ENCODE measurements at regions not wholly inside any gene's neighbourhood (a gene's known extent, or its start where the extent isn't known, plus 50 kb on each side); places are given as distances from the start of the nearest gene placed in this dataset.

DNA sequence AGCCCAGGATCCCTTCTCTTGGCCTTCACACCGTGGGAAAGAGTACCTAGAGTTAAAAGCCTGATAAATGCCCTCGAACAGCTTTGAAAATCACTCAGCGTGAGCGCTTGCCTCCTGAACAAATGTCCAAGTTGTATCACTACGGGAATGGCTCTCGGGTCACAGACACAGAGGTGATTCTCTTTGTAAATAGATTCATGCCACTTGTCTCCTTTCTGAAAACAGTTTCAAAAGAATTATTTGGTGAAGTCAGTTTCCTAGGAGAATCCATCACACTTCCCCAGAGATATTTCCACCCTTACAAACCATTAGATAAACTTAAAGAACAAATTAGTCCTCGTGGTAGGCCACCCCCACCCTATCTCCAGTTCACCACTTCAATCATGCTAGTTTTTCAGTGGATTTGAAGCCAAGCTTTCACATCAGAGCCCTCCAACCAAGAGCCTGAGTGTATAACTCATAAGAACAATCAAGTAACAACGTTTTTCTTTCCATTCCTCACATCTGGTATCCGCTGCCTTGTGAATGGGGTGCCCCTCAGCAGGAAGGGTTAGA, 132.9 kb downstream of the SLC30A10 start:
- TF ChIP-seq, protein P1, sequence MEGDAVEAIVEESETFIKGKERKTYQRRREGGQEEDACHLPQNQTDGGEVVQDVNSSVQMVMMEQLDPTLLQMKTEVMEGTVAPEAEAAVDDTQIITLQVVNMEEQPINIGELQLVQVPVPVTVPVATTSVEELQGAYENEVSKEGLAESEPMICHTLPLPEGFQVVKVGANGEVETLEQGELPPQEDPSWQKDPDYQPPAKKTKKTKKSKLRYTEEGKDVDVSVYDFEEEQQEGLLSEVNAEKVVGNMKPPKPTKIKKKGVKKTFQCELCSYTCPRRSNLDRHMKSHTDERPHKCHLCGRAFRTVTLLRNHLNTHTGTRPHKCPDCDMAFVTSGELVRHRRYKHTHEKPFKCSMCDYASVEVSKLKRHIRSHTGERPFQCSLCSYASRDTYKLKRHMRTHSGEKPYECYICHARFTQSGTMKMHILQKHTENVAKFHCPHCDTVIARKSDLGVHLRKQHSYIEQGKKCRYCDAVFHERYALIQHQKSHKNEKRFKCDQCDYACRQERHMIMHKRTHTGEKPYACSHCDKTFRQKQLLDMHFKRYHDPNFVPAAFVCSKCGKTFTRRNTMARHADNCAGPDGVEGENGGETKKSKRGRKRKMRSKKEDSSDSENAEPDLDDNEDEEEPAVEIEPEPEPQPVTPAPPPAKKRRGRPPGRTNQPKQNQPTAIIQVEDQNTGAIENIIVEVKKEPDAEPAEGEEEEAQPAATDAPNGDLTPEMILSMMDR (IDR thresholded peaks at IDR 0.05; ENCODE audit: low read depth, low read length, missing input control) = no peak
- TF ChIP-seq, protein P2, sequence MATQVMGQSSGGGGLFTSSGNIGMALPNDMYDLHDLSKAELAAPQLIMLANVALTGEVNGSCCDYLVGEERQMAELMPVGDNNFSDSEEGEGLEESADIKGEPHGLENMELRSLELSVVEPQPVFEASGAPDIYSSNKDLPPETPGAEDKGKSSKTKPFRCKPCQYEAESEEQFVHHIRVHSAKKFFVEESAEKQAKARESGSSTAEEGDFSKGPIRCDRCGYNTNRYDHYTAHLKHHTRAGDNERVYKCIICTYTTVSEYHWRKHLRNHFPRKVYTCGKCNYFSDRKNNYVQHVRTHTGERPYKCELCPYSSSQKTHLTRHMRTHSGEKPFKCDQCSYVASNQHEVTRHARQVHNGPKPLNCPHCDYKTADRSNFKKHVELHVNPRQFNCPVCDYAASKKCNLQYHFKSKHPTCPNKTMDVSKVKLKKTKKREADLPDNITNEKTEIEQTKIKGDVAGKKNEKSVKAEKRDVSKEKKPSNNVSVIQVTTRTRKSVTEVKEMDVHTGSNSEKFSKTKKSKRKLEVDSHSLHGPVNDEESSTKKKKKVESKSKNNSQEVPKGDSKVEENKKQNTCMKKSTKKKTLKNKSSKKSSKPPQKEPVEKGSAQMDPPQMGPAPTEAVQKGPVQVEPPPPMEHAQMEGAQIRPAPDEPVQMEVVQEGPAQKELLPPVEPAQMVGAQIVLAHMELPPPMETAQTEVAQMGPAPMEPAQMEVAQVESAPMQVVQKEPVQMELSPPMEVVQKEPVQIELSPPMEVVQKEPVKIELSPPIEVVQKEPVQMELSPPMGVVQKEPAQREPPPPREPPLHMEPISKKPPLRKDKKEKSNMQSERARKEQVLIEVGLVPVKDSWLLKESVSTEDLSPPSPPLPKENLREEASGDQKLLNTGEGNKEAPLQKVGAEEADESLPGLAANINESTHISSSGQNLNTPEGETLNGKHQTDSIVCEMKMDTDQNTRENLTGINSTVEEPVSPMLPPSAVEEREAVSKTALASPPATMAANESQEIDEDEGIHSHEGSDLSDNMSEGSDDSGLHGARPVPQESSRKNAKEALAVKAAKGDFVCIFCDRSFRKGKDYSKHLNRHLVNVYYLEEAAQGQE (IDR thresholded peaks at IDR 0.05) = no peak
- TF ChIP-seq SP1 (IDR thresholded peaks at IDR 0.05) (no peak), RXRA (IDR thresholded peaks at IDR 0.05) (no peak), GABPA (IDR thresholded peaks at IDR 0.05 in 1 of 2, conservative IDR thresholded peaks at IDR 0.05 in 1 of 2) (no peak), JUND (IDR thresholded peaks at IDR 0.05) (no peak), TAF1 (conservative IDR thresholded peaks at IDR 0.05) (no peak)
- TF ChIP-seq, protein P3, sequence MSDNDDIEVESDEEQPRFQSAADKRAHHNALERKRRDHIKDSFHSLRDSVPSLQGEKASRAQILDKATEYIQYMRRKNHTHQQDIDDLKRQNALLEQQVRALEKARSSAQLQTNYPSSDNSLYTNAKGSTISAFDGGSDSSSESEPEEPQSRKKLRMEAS (IDR thresholded peaks at IDR 0.05) = no peak
